ENCODE measurements at regions not wholly inside any gene's neighbourhood (a gene's known extent, or its start where the extent isn't known, plus 50 kb on each side); places are given as distances from the start of the nearest gene placed in this dataset.

- no peak overlapping the region for H3K4me3 ChIP-seq (ENCODE audit: low read depth in 1 of 2, low read length in 2 of 2)
- H3K36me3 ChIP-seq (ENCODE audit: control insufficient read depth in 1 of 2, insufficient read depth in 2 of 2, low read length in 2 of 2) = no peaks in the 10 kb centered on the region
- H3K9me3 ChIP-seq (ENCODE audit: control insufficient read depth in 1 of 2, low read length in 2 of 2) = no peaks in the 10 kb centered on the region
- no peak overlapping the region for H3K27ac ChIP-seq (ENCODE audit: low read depth, low read length)
- no peaks in the 10 kb centered on the region for H3K4me1 ChIP-seq (ENCODE audit: control insufficient read depth in 1 of 2, insufficient read depth in 2 of 2, low read length in 2 of 2)
- no peaks in the 10 kb centered on the region for H3K27me3 ChIP-seq (ENCODE audit: control insufficient read depth in 1 of 2, insufficient read depth in 2 of 2, low read length in 2 of 2)
- H3K9ac ChIP-seq (ENCODE audit: low read depth in 1 of 2, low read length in 2 of 2) = no peak overlapping the region
These were observed 148.9 kb upstream of the SP4 start for GRCh38 chr7:21278944-21279343.

GRCh38 chr7:21281193-21281592, 146.7 kb upstream of the SP4 start:
- H3K27me3 ChIP-seq (ENCODE audit: control insufficient read depth in 1 of 2, insufficient read depth in 2 of 2, low read length in 2 of 2) = no peaks in the 10 kb centered on the region
- no peak overlapping the region for H3K4me3 ChIP-seq (ENCODE audit: low read depth in 1 of 2, low read length in 2 of 2)
- H3K9me3 ChIP-seq (ENCODE audit: control insufficient read depth in 1 of 2, low read length in 2 of 2) = no peaks in the 10 kb centered on the region
- H3K9ac ChIP-seq (ENCODE audit: low read depth in 1 of 2, low read length in 2 of 2) = no peak overlapping the region
- no peaks in the 10 kb centered on the region for H3K4me1 ChIP-seq (ENCODE audit: control insufficient read depth in 1 of 2, insufficient read depth in 2 of 2, low read length in 2 of 2)
- no peaks in the 10 kb centered on the region for H3K36me3 ChIP-seq (ENCODE audit: control insufficient read depth in 1 of 2, insufficient read depth in 2 of 2, low read length in 2 of 2)
- H3K27ac ChIP-seq (ENCODE audit: low read depth, low read length) = no peak overlapping the region

- Histone ChIP-seq H3K9me3 (ENCODE audit: control insufficient read depth in 1 of 2, low read length in 2 of 2) (no peaks in the 10 kb centered on the region), H3K27ac (ENCODE audit: low read depth, low read length) (no peak overlapping the region), H3K36me3 (ENCODE audit: control insufficient read depth in 1 of 2, insufficient read depth in 2 of 2, low read length in 2 of 2) (no peaks in the 10 kb centered on the region), H3K4me3 (ENCODE audit: low read depth in 1 of 2, low read length in 2 of 2) (no peak overlapping the region), H3K4me1 (ENCODE audit: control insufficient read depth in 1 of 2, insufficient read depth in 2 of 2, low read length in 2 of 2) (no peaks in the 10 kb centered on the region), H3K9ac (ENCODE audit: low read depth in 1 of 2, low read length in 2 of 2) (no peak overlapping the region), H3K27me3 (ENCODE audit: control insufficient read depth in 1 of 2, insufficient read depth in 2 of 2, low read length in 2 of 2) (peaks cover 0 to 4% of the 10 kb centered on the region in 2 donors)
These were observed 134.1 kb upstream of the SP4 start for GRCh38 chr7:21293771-21294170.

GRCh38 chr7:21299766-21300165, 128.1 kb upstream of the SP4 start:
- no peak overlapping the region for H3K4me3 ChIP-seq (ENCODE audit: low read depth in 1 of 2, low read length in 2 of 2)
- H3K4me1 ChIP-seq (ENCODE audit: control insufficient read depth in 1 of 2, insufficient read depth in 2 of 2, low read length in 2 of 2) = no peaks in the 10 kb centered on the region
- no peaks in the 10 kb centered on the region for H3K9me3 ChIP-seq (ENCODE audit: control insufficient read depth in 1 of 2, low read length in 2 of 2)
- no peak overlapping the region for H3K9ac ChIP-seq (ENCODE audit: low read depth in 1 of 2, low read length in 2 of 2)
- H3K36me3 ChIP-seq (ENCODE audit: control insufficient read depth in 1 of 2, insufficient read depth in 2 of 2, low read length in 2 of 2) = no peaks in the 10 kb centered on the region
- H3K27ac ChIP-seq (ENCODE audit: low read depth, low read length) = no peak overlapping the region
- H3K27me3 ChIP-seq (ENCODE audit: control insufficient read depth in 1 of 2, insufficient read depth in 2 of 2, low read length in 2 of 2) = peaks cover 0 to 4% of the 10 kb centered on the region in 2 donors

- Histone ChIP-seq H3K4me1 (ENCODE audit: control insufficient read depth in 1 of 2, insufficient read depth in 2 of 2, low read length in 2 of 2) (peaks cover 0 to 6% of the 10 kb centered on the region in 2 donors), H3K9me3 (ENCODE audit: control insufficient read depth in 1 of 2, low read length in 2 of 2) (no peaks in the 10 kb centered on the region), H3K27me3 (ENCODE audit: control insufficient read depth in 1 of 2, insufficient read depth in 2 of 2, low read length in 2 of 2) (peaks cover 0 to 4% of the 10 kb centered on the region in 2 donors), H3K9ac (ENCODE audit: low read depth in 1 of 2, low read length in 2 of 2) (no peak overlapping the region), H3K27ac (ENCODE audit: low read depth, low read length) (no peak overlapping the region), H3K4me3 (ENCODE audit: low read depth in 1 of 2, low read length in 2 of 2) (no peak overlapping the region), H3K36me3 (ENCODE audit: control insufficient read depth in 1 of 2, insufficient read depth in 2 of 2, low read length in 2 of 2) (no peaks in the 10 kb centered on the region)
These were observed 127.2 kb upstream of the SP4 start for GRCh38 chr7:21300692-21301091.

- no peak overlapping the region for H3K9ac ChIP-seq (ENCODE audit: low read depth in 1 of 2, low read length in 2 of 2)
- peaks cover 0 to 6% of the 10 kb centered on the region in 2 donors for H3K4me1 ChIP-seq (ENCODE audit: control insufficient read depth in 1 of 2, insufficient read depth in 2 of 2, low read length in 2 of 2)
- H3K36me3 ChIP-seq (ENCODE audit: control insufficient read depth in 1 of 2, insufficient read depth in 2 of 2, low read length in 2 of 2) = no peaks in the 10 kb centered on the region
- H3K9me3 ChIP-seq (ENCODE audit: control insufficient read depth in 1 of 2, low read length in 2 of 2) = peaks cover 0 to 3% of the 10 kb centered on the region in 2 donors
- H3K27me3 ChIP-seq (ENCODE audit: control insufficient read depth in 1 of 2, insufficient read depth in 2 of 2, low read length in 2 of 2) = no peaks in the 10 kb centered on the region
- H3K27ac ChIP-seq (ENCODE audit: low read depth, low read length) = no peak overlapping the region
- no peak overlapping the region for H3K4me3 ChIP-seq (ENCODE audit: low read depth in 1 of 2, low read length in 2 of 2)
These were observed 123.0 kb upstream of the SP4 start for GRCh38 chr7:21304808-21305375.

GRCh38 chr7:21305455-21306235, 122.2 kb upstream of the SP4 start:
- Histone ChIP-seq H3K36me3 (ENCODE audit: control insufficient read depth in 1 of 2, insufficient read depth in 2 of 2, low read length in 2 of 2) (no peaks in the 10 kb centered on the region), H3K9me3 (ENCODE audit: control insufficient read depth in 1 of 2, low read length in 2 of 2) (peaks cover 0 to 3% of the 10 kb centered on the region in 2 donors), H3K4me3 (ENCODE audit: low read depth in 1 of 2, low read length in 2 of 2) (no peak overlapping the region), H3K27me3 (ENCODE audit: control insufficient read depth in 1 of 2, insufficient read depth in 2 of 2, low read length in 2 of 2) (no peaks in the 10 kb centered on the region), H3K4me1 (ENCODE audit: control insufficient read depth in 1 of 2, insufficient read depth in 2 of 2, low read length in 2 of 2) (peaks cover 0 to 6% of the 10 kb centered on the region in 2 donors), H3K27ac (ENCODE audit: low read depth, low read length) (no peak overlapping the region), H3K9ac (ENCODE audit: low read depth in 1 of 2, low read length in 2 of 2) (no peak overlapping the region)

- no peak overlapping the region for H3K27ac ChIP-seq (ENCODE audit: low read depth, low read length)
- H3K4me1 ChIP-seq (ENCODE audit: control insufficient read depth in 1 of 2, insufficient read depth in 2 of 2, low read length in 2 of 2) = no peaks in the 10 kb centered on the region
- no peaks in the 10 kb centered on the region for H3K36me3 ChIP-seq (ENCODE audit: control insufficient read depth in 1 of 2, insufficient read depth in 2 of 2, low read length in 2 of 2)
- no peaks in the 10 kb centered on the region for H3K9me3 ChIP-seq (ENCODE audit: control insufficient read depth in 1 of 2, low read length in 2 of 2)
- H3K9ac ChIP-seq (ENCODE audit: low read depth in 1 of 2, low read length in 2 of 2) = no peak overlapping the region
- H3K27me3 ChIP-seq (ENCODE audit: control insufficient read depth in 1 of 2, insufficient read depth in 2 of 2, low read length in 2 of 2) = peaks cover 0 to 4% of the 10 kb centered on the region in 2 donors
- H3K4me3 ChIP-seq (ENCODE audit: low read depth in 1 of 2, low read length in 2 of 2) = no peak overlapping the region
These were observed 112.9 kb upstream of the SP4 start for GRCh38 chr7:21314954-21315353.

- Histone ChIP-seq H3K4me1 (ENCODE audit: control insufficient read depth in 1 of 2, insufficient read depth in 2 of 2, low read length in 2 of 2) (no peaks in the 10 kb centered on the region), H3K9me3 (ENCODE audit: control insufficient read depth in 1 of 2, low read length in 2 of 2) (no peaks in the 10 kb centered on the region), H3K27ac (ENCODE audit: low read depth, low read length) (no peak overlapping the region), H3K27me3 (ENCODE audit: control insufficient read depth in 1 of 2, insufficient read depth in 2 of 2, low read length in 2 of 2) (peaks cover 0 to 4% of the 10 kb centered on the region in 2 donors), H3K9ac (ENCODE audit: low read depth in 1 of 2, low read length in 2 of 2) (no peak overlapping the region), H3K36me3 (ENCODE audit: control insufficient read depth in 1 of 2, insufficient read depth in 2 of 2, low read length in 2 of 2) (no peaks in the 10 kb centered on the region), H3K4me3 (ENCODE audit: low read depth in 1 of 2, low read length in 2 of 2) (no peak overlapping the region)
These were observed 109.6 kb upstream of the SP4 start for GRCh38 chr7:21317966-21318915.

- Histone ChIP-seq H3K4me3 (ENCODE audit: low read depth in 1 of 2, low read length in 2 of 2) (no peak overlapping the region), H3K36me3 (ENCODE audit: control insufficient read depth in 1 of 2, insufficient read depth in 2 of 2, low read length in 2 of 2) (no peaks in the 10 kb centered on the region), H3K4me1 (ENCODE audit: control insufficient read depth in 1 of 2, insufficient read depth in 2 of 2, low read length in 2 of 2) (no peaks in the 10 kb centered on the region), H3K9me3 (ENCODE audit: control insufficient read depth in 1 of 2, low read length in 2 of 2) (no peaks in the 10 kb centered on the region), H3K27me3 (ENCODE audit: control insufficient read depth in 1 of 2, insufficient read depth in 2 of 2, low read length in 2 of 2) (peaks cover 0 to 4% of the 10 kb centered on the region in 2 donors), H3K27ac (ENCODE audit: low read depth, low read length) (no peak overlapping the region), H3K9ac (ENCODE audit: low read depth in 1 of 2, low read length in 2 of 2) (no peak overlapping the region)
These were observed 109.0 kb upstream of the SP4 start for GRCh38 chr7:21318916-21319270.
